ENCODE measurements at regions not wholly inside any gene's neighbourhood (a gene's known extent, or its start where the extent isn't known, plus 50 kb on each side); places are given as distances from the start of the nearest gene placed in this dataset.

GRCh38 chr1:30467101-30467500 is 256.3 kb downstream of the MATN1 start:
- Histone ChIP-seq H3K27me3 (ENCODE audit: control insufficient read depth in 3 of 3, insufficient read depth in 3 of 3, low read length in 2 of 3) (peaks cover 0 to 3% (median 0%) of the 10 kb centered on the region in 3 donors), H3K27ac (ENCODE audit: low read depth in 1 of 2, low read length in 1 of 2) (no peak overlapping the region), H3K9me3 (ENCODE audit: control insufficient read depth in 4 of 4, insufficient read depth in 3 of 4, low read length in 3 of 4) (no peaks in the 10 kb centered on the region), H3K4me3 (no peak overlapping the region), H3K4me1 (ENCODE audit: control insufficient read depth in 5 of 5, insufficient read depth in 5 of 5, low read length in 5 of 5) (no peaks in the 10 kb centered on the region), H3K36me3 (ENCODE audit: control insufficient read depth in 4 of 4, insufficient read depth in 4 of 4, low read length in 4 of 4) (no peaks in the 10 kb centered on the region), H3K9ac (ENCODE audit: insufficient read depth in 1 of 2, low read length in 2 of 2) (no peak overlapping the region)
- DNase-seq (no peak), ATAC-seq (ENCODE audit: insufficient read depth, low FRiP score) (no peak)
- no peak for TF ChIP-seq CTCF (IDR thresholded peaks at IDR 0.05; ENCODE audit: control extremely low read depth, extremely low read depth)
- 84 to 89% methylated on average over 10 of the region's 10 CpGs for WGBS, 2 donors

DNA sequence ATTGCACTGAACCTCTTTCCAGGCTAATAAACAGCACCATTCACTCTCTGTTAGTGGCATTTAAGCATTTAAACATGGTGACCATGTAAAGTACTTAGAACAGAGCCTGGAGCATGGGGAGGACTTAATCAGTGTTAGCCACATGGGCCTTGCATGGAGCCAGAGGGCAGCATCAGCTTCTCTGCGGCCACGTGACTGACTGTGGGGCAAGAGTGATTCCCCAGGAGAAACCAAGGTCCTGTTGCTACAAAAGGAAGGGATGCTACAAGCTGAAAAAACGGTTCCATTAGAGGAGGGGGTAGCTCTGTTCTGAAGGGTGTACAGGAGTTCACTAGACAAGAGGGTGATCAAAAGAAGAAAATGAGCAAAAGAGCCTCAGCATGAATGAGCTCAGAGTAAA is 256.8 kb downstream of the MATN1 start:
- Histone ChIP-seq H3K36me3 (ENCODE audit: control insufficient read depth in 4 of 4, insufficient read depth in 4 of 4, low read length in 4 of 4) (no peaks in the 10 kb centered on the region), H3K27ac (ENCODE audit: low read depth in 1 of 2, low read length in 1 of 2) (no peak overlapping the region), H3K9me3 (ENCODE audit: control insufficient read depth in 4 of 4, insufficient read depth in 3 of 4, low read length in 3 of 4) (no peaks in the 10 kb centered on the region), H3K9ac (ENCODE audit: insufficient read depth in 1 of 2, low read length in 2 of 2) (no peak overlapping the region), H3K27me3 (ENCODE audit: control insufficient read depth in 3 of 3, insufficient read depth in 3 of 3, low read length in 2 of 3) (peaks cover 0 to 3% (median 0%) of the 10 kb centered on the region in 3 donors), H3K4me3 (no peak overlapping the region), H3K4me1 (ENCODE audit: control insufficient read depth in 5 of 5, insufficient read depth in 5 of 5, low read length in 5 of 5) (no peaks in the 10 kb centered on the region)
- TF ChIP-seq CTCF (IDR thresholded peaks at IDR 0.05; ENCODE audit: control extremely low read depth, extremely low read depth): no peak
- 69 to 76% methylated on average over 3 of the region's 3 CpGs for WGBS, 2 donors
- ATAC-seq (ENCODE audit: insufficient read depth, low FRiP score): no peak
- no peak for DNase-seq

GRCh38 chr1:30466026-30466425 is 257.4 kb downstream of the MATN1 start:
- TF ChIP-seq CTCF (IDR thresholded peaks at IDR 0.05; ENCODE audit: control extremely low read depth, extremely low read depth): no peak
- Histone ChIP-seq H3K27ac (ENCODE audit: low read depth in 1 of 2, low read length in 1 of 2) (no peak overlapping the region), H3K9ac (ENCODE audit: insufficient read depth in 1 of 2, low read length in 2 of 2) (no peak overlapping the region), H3K4me3 (no peak overlapping the region), H3K36me3 (ENCODE audit: control insufficient read depth in 4 of 4, insufficient read depth in 4 of 4, low read length in 4 of 4) (no peaks in the 10 kb centered on the region), H3K9me3 (ENCODE audit: control insufficient read depth in 4 of 4, insufficient read depth in 3 of 4, low read length in 3 of 4) (no peaks in the 10 kb centered on the region), H3K27me3 (ENCODE audit: control insufficient read depth in 3 of 3, insufficient read depth in 3 of 3, low read length in 2 of 3) (peaks cover 0 to 3% (median 0%) of the 10 kb centered on the region in 3 donors), H3K4me1 (ENCODE audit: control insufficient read depth in 5 of 5, insufficient read depth in 5 of 5, low read length in 5 of 5) (no peaks in the 10 kb centered on the region)
- no peak for DNase-seq
- no peak for ATAC-seq (ENCODE audit: insufficient read depth, low FRiP score)
- 63 to 65% methylated on average over 4 of the region's 4 CpGs for WGBS, 2 donors

DNA sequence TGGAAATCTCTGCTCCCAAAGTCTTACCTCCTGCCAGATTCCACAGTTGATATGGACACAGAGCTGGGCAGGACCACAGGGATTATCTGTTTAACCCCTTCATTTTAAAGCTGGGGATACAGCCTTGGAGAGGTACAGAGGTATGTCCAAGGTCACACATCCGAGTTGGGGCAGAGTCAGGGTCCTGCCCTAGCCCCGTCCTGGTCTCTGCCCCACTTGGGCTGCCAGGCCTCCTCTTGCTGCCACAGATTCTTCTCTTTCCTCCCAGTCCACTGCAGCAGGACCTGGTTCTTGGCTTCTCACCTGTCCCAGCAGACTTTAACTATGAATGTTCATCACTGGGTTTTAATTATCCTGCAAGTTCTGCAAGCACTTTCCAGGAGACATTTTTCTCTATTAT is 258.3 kb downstream of the MATN1 start:
- TF ChIP-seq CTCF (IDR thresholded peaks at IDR 0.05; ENCODE audit: control extremely low read depth, extremely low read depth): no peak
- WGBS, 2 donors: 78 to 100% methylated on average over 2 of the region's 2 CpGs
- ATAC-seq (ENCODE audit: insufficient read depth, low FRiP score) (no peak), DNase-seq (no peak)
- H3K4me1 ChIP-seq (ENCODE audit: control insufficient read depth in 5 of 5, insufficient read depth in 5 of 5, low read length in 5 of 5): no peaks in the 10 kb centered on the region
- no peak overlapping the region for H3K4me3 ChIP-seq
- H3K27ac ChIP-seq (ENCODE audit: low read depth in 1 of 2, low read length in 1 of 2): no peak overlapping the region
- H3K9me3 ChIP-seq (ENCODE audit: control insufficient read depth in 4 of 4, insufficient read depth in 3 of 4, low read length in 3 of 4): peaks cover 0 to 6% (median 2%) of the 10 kb centered on the region in 4 donors
- peaks cover 0 to 3% (median 0%) of the 10 kb centered on the region in 3 donors for H3K27me3 ChIP-seq (ENCODE audit: control insufficient read depth in 3 of 3, insufficient read depth in 3 of 3, low read length in 2 of 3)
- H3K36me3 ChIP-seq (ENCODE audit: control insufficient read depth in 4 of 4, insufficient read depth in 4 of 4, low read length in 4 of 4): no peaks in the 10 kb centered on the region
- no peak overlapping the region for H3K9ac ChIP-seq (ENCODE audit: insufficient read depth in 1 of 2, low read length in 2 of 2)
